Keratinocyte (primary cell): ENCODE measurements at regions not wholly inside any gene's neighbourhood (a gene's known extent, or its start where the extent isn't known, plus 50 kb on each side); places are given as distances from the start of the nearest gene placed in this dataset.

Experiments used
- CTCF ChIP-seq, 3 experiments: IDR thresholded peaks in 1 of 3; conservative IDR thresholded peaks in 1 of 3; optimal IDR thresholded peaks in 1 of 3; 2 replicates in 2 of 3; 3 replicates in 1 of 3; pipeline versions ENCODE3 to v1.5.1; 2011; ENCODE audit warnings: low read length in 3 of 3, mild to moderate bottlenecking in 3 of 3, moderate library complexity in 2 of 3, control low read depth in 1 of 3, inconsistent platforms in 1 of 3; ENCODE audit not compliant: insufficient read depth in 2 of 3; ENCODE audit errors: extremely low read depth in 1 of 3
- EZH2 ChIP-seq: IDR thresholded peaks from one replicate; pipeline ENCODE4 v1.6.1; 2012; ENCODE audit warnings: inconsistent platforms, mild to moderate bottlenecking, low read length, moderate library complexity

- TF ChIP-seq CTCF (optimal IDR thresholded peaks at IDR 0.05 in 1 of 3, IDR thresholded peaks at IDR 0.05 in 1 of 3, conservative IDR thresholded peaks at IDR 0.05 in 1 of 3; ENCODE audit: extremely low read depth in 1 of 3, insufficient read depth in 2 of 3, low read length in 3 of 3) (no peak), EZH2 (no peak)
Observed at GRCh38 chr5:173672891-173673290, 56.4 kb upstream of the BOD1 start.
